Left renal pelvis (tissue), 4 donors: ENCODE measurements at regions not wholly inside any gene's neighbourhood (a gene's known extent, or its start where the extent isn't known, plus 50 kb on each side); places are given as distances from the start of the nearest gene placed in this dataset.
"Not testable (repeated sequence)": the region's sequence is repeated elsewhere in the genome, so short reads cannot be mapped to it uniquely, and the experiment has no call there.

Source experiments
- DNase-seq, 4 donors: peaks; one replicate each; pipeline ENCODE4 v3.0.0-alpha.2; 2013; ENCODE audit warnings: low read depth in 4 of 4, low spot score in 3 of 4

GRCh38 chr19:34017601-34018000 lies 154.7 kb upstream of the LSM14A start:
- peak in 1 of 4 donors; percentile 12 for DNase-seq

- no peak for DNase-seq
These were observed 153.8 kb upstream of the LSM14A start for GRCh38 chr19:34018546-34018945.

GRCh38 chr19:34023381-34023780 lies 148.9 kb upstream of the LSM14A start:
- DNase-seq = no peak

GRCh38 chr19:34033880-34034279 lies 138.4 kb upstream of the LSM14A start:
- DNase-seq = no peak

GRCh38 chr19:34034318-34034846 lies 137.9 kb upstream of the LSM14A start:
- DNase-seq = no peak

- DNase-seq = peak in 1 of 4 donors; percentile 16
These were observed 130.3 kb upstream of the LSM14A start for GRCh38 chr19:34041925-34042521.

- no peak for DNase-seq
These were observed 128.3 kb upstream of the LSM14A start for GRCh38 chr19:34044021-34044420.

- DNase-seq = no peak
These were observed 122.4 kb upstream of the LSM14A start for GRCh38 chr19:34049944-34050343.

GRCh38 chr19:34050430-34050829 lies 121.9 kb upstream of the LSM14A start:
- not testable (repeated sequence) for DNase-seq

- DNase-seq = no peak
These were observed 121.0 kb upstream of the LSM14A start for GRCh38 chr19:34051255-34051654.

- DNase-seq = no peak
These were observed 115.1 kb upstream of the LSM14A start for GRCh38 chr19:34057155-34057554.

GRCh38 chr19:34066007-34066643 lies 106.2 kb upstream of the LSM14A start:
- DNase-seq = no peak

GRCh38 chr19:34067861-34068271 lies 104.4 kb upstream of the LSM14A start:
- no peak for DNase-seq

- no peak for DNase-seq
These were observed 96.6 kb upstream of the LSM14A start for GRCh38 chr19:34075661-34076091.

GRCh38 chr19:34082289-34083077 lies 89.8 kb upstream of the LSM14A start:
- no peak for DNase-seq

- DNase-seq = no peak
These were observed 87.7 kb upstream of the LSM14A start for GRCh38 chr19:34084396-34085145.

- no peak for DNase-seq
These were observed 87.0 kb upstream of the LSM14A start for GRCh38 chr19:34085336-34085735.

GRCh38 chr19:34088292-34088691 lies 84.0 kb upstream of the LSM14A start:
- DNase-seq = no peak

- DNase-seq = no peak
These were observed 82.7 kb upstream of the LSM14A start for GRCh38 chr19:34089566-34089965.

- no peak for DNase-seq
These were observed 77.3 kb upstream of the LSM14A start for GRCh38 chr19:34094960-34095359.

GRCh38 chr19:34095411-34095810 lies 76.9 kb upstream of the LSM14A start:
- DNase-seq = not testable (repeated sequence)
